K562 (cell line): ENCODE measurements at regions not wholly inside any gene's neighbourhood (a gene's known extent, or its start where the extent isn't known, plus 50 kb on each side); places are given as distances from the start of the nearest gene placed in this dataset.
"Not testable (repeated sequence)": the region's sequence is repeated elsewhere in the genome, so short reads cannot be mapped to it uniquely, and the experiment has no call there.

Experiments used
- ATAC-seq: fragments of 200-7000 bp; cut with Tn5 transposase; 3 replicates; pipeline ENCODE4 v1.9.1; 2020; ENCODE audit warnings: moderate library complexity
- BruUV-seq: library from RNA; stranded (reverse); fragments of 400-500 nt; replicated peaks from 2 replicates; lab custom pipeline; 2021; lab: Mats Ljungman, UMichigan
- CTCF ChIA-PET: fragments of 300-600 bp; formaldehyde crosslinking; extraction: SDS; loops from one replicate; lab custom pipeline; 2021; ENCODE audit warnings: low intra/inter-chr PET ratio; lab: Yijun Ruan, JAX
- POLR2A ChIA-PET: fragments of 300-600, 350-650 bp; sonication (Branson Sonifier 250); formaldehyde crosslinking; extraction: SDS; loops from one replicate; lab custom pipeline; 2021; ENCODE audit warnings: antibody characterized with exemption, inconsistent platforms; lab: Yijun Ruan, JAX
- DNase-seq, 4 experiments: peaks; one replicate each; pipeline versions ENCODE4 v3.0.0 to v3.0.0-alpha.2; 2011 to 2018; ENCODE audit warnings: low spot score in 3 of 4, mixed read lengths in 3 of 4; ENCODE audit errors: extremely low read depth in 1 of 4
- FAIRE-seq: peaks from 2 replicates; lab custom pipeline; 2011; peaks lifted over from hg19 to GRCh38; lab: Jason Lieb, UNC
- H2AFZ ChIP-seq: 2 replicates; pipeline ENCODE4 v1.6.0; 2011; ENCODE audit warnings: low read depth, low read length, control low read depth, inconsistent platforms
- H3K27ac ChIP-seq: fragments of 200-600 bp; 3 replicates; pipeline ENCODE4 v1.8.0; 2011; ENCODE audit warnings: low read depth, mild to moderate bottlenecking, control low read depth, inconsistent platforms, low read length, moderate library complexity, mixed read lengths; ENCODE audit errors: extremely low read depth
- H3K27me3 ChIP-seq, 2 experiments: fragments of 300-600 bp in 1 of 2; 2 replicates in 1 of 2; 3 replicates in 1 of 2; pipeline versions ENCODE4 v1.6.0 to v1.8.0; 2011; ENCODE audit warnings: inconsistent platforms in 2 of 2, low read length in 2 of 2, mild to moderate bottlenecking in 1 of 2, mixed read lengths in 1 of 2, moderate library complexity in 1 of 2; ENCODE audit not compliant: control insufficient read depth in 2 of 2, insufficient read depth in 2 of 2
- H3K36me3 ChIP-seq: fragments of 300-600 bp; 3 replicates; pipeline ENCODE4 v1.8.0; 2011; ENCODE audit warnings: mild to moderate bottlenecking, low read length, inconsistent platforms; ENCODE audit not compliant: control insufficient read depth, insufficient read depth
- H3K4me1 ChIP-seq, 2 experiments: fragments of 200-600 bp in 1 of 2; replicated peaks in 1 of 2; 2 replicates in 1 of 2; 3 replicates in 1 of 2; pipeline versions ENCODE4 v1.5.1 to v1.8.0; 2011; ENCODE audit warnings: inconsistent platforms in 2 of 2, low read length in 2 of 2, mild to moderate bottlenecking in 1 of 2, mixed read lengths in 1 of 2, moderate library complexity in 1 of 2; ENCODE audit not compliant: control insufficient read depth in 2 of 2, insufficient read depth in 2 of 2
- H3K4me2 ChIP-seq: 2 replicates; pipeline ENCODE4 v1.6.1; 2011; ENCODE audit warnings: low read length, control low read depth, inconsistent platforms, mixed read lengths; ENCODE audit not compliant: insufficient read depth
- H3K4me3 ChIP-seq: fragments of 200-600 bp; sonication (generic), shearing (Covaris generic); 2 replicates; pipeline ENCODE4 v1.5.1; 2016; ENCODE audit warnings: control low read depth, inconsistent platforms
- H3K79me2 ChIP-seq: fragments of 200-600 bp; 3 replicates; pipeline ENCODE4 v1.8.0; 2011; ENCODE audit warnings: low read length, inconsistent platforms; ENCODE audit not compliant: control insufficient read depth, insufficient read depth
- H3K9ac ChIP-seq, 2 experiments: 2 replicates each; pipeline versions ENCODE4 v1.6.0 to v1.6.1; 2011; ENCODE audit warnings: low read depth in 2 of 2, low read length in 2 of 2, control low read depth in 1 of 2, inconsistent platforms in 1 of 2, mild to moderate bottlenecking in 1 of 2, mixed read lengths in 1 of 2; ENCODE audit not compliant: insufficient read depth in 1 of 2
- H3K9me1 ChIP-seq: one replicate; pipeline ENCODE4 v1.6.0; 2011; ENCODE audit warnings: inconsistent platforms, mild to moderate bottlenecking, low read length, moderate library complexity; ENCODE audit not compliant: control insufficient read depth, insufficient read depth
- H3K9me3 ChIP-seq: replicated peaks from 2 replicates; pipeline ENCODE4 v1.5.1; 2011; ENCODE audit warnings: low read depth, low read length, inconsistent platforms; ENCODE audit not compliant: control insufficient read depth, insufficient read depth
- H4K20me1 ChIP-seq: replicated peaks from 2 replicates; pipeline ENCODE4 v1.6.1; 2011; ENCODE audit warnings: low read length, inconsistent platforms, mixed read lengths; ENCODE audit not compliant: control insufficient read depth, insufficient read depth
- ESRRB ChIP-seq: fragments of 250-450 bp; sonication (Bioruptor Pico); IDR thresholded peaks from 2 replicates; pipeline ENCODE4 v1.5.0; 2020; ENCODE audit warnings: mild to moderate bottlenecking, moderate library complexity, borderline replicate concordance
- FOXK2 ChIP-seq, 2 experiments: fragments of 450-650 bp; IDR thresholded peaks in 1 of 2; conservative IDR thresholded peaks in 1 of 2; 2 replicates each; pipeline ENCODE4 v1.6.1; 2016; ENCODE audit warnings: low read depth in 2 of 2, mild to moderate bottlenecking in 1 of 2
- KLF1 ChIP-seq: fragments of 450-650 bp; IDR thresholded peaks from 2 replicates; pipeline ENCODE4 v1.6.1; 2016; ENCODE audit warnings: missing genetic modification characterization, missing compliant biosample characterization
- ZNF174 ChIP-seq: fragments of 250-450 bp; sonication (Bioruptor Pico); IDR thresholded peaks from 2 replicates; pipeline ENCODE4 v1.4.0; 2020; ENCODE audit warnings: mild to moderate bottlenecking
- WGBS: fragments of 100-300 bp; shearing (Covaris generic); methylation state at CpG from one replicate; pipeline ENCODE4 v1.1.6; 2016; ENCODE audit warnings: low coverage, mixed read lengths; ENCODE audit not compliant: insufficient coverage; ENCODE audit errors: missing lambda C conversion rate; 5-methylcytosine and 5-hydroxymethylcytosine counted together
- in situ Hi-C: fragments of 300-500 bp; cut with MboI; formaldehyde crosslinking; loops from 4 replicates; pipeline ENCODE4 v1.15.0; 2018; ENCODE audit warnings: inconsistent platforms, mixed read lengths
- intact Hi-C: fragments of 100-400 bp; cut with micrococcal nuclease; formaldehyde crosslinking; loops from 2 replicates; pipeline ENCODE4 v1.14.2; 2022

GRCh38 chr1:161427733-161428516, 60.2 kb upstream of the CFAP126 start (continued):
- TF ChIP-seq ESRRB (CRISPR knock-in tag) (no peak), KLF1 (no peak), FOXK2 (conservative IDR thresholded peaks at IDR 0.05 in 1 of 2, IDR thresholded peaks at IDR 0.05 in 1 of 2; ENCODE audit: low read depth in 2 of 2) (peak; percentile 87 to 95), ZNF174 (CRISPR knock-in tag) (no peak)

- H3K4me1 ChIP-seq, CTCF ChIA-PET, H3K4me3 ChIP-seq, H3K9me3 ChIP-seq, H3K9ac ChIP-seq, DNase-seq, POLR2A ChIA-PET, H4K20me1 ChIP-seq, BruUV-seq, FAIRE-seq, H3K36me3 ChIP-seq, intact Hi-C loops, H3K27me3 ChIP-seq, ATAC-seq, H3K27ac ChIP-seq, H3K9me1 ChIP-seq, H2AFZ ChIP-seq, in situ Hi-C loops, H3K79me2 ChIP-seq, H3K4me2 ChIP-seq: not testable (repeated sequence)
- 62% methylated on average over 3 of the region's 33 CpGs for WGBS
Measured at GRCh38 chr1:161422914-161423313, 55.2 kb upstream of the CFAP126 start.
